Activated naive CD8-positive, alpha-beta T cell treated with anti-CD3 and anti-CD28 coated beads, Interleukin-2, amount 50 U/mL, for 24 hours (primary cell): ENCODE measurements at regions not wholly inside any gene's neighbourhood (a gene's known extent, or its start where the extent isn't known, plus 50 kb on each side); places are given as distances from the start of the nearest gene placed in this dataset.
"Not testable (repeated sequence)": the region's sequence is repeated elsewhere in the genome, so short reads cannot be mapped to it uniquely, and the experiment has no call there.

Experiments used
- ATAC-seq: fragments of 150-1000 bp; cut with Tn5 transposase; one replicate; pipeline ENCODE4 v1.10.0; 2021
- DNase-seq: peaks from one replicate; pipeline ENCODE4 v3.0.0; 2021
- H3K27ac Mint-ChIP-seq: one replicate; pipeline ENCODE4 v1.8.0; 2021; ENCODE audit warnings: mild to moderate bottlenecking, mixed read lengths
- H3K27me3 Mint-ChIP-seq: one replicate; pipeline ENCODE4 v1.8.0; 2021; ENCODE audit warnings: mixed read lengths
- H3K36me3 Mint-ChIP-seq: one replicate; pipeline ENCODE4 v1.8.0; 2021; ENCODE audit warnings: low read depth, mixed read lengths
- H3K4me1 Mint-ChIP-seq: one replicate; pipeline ENCODE4 v1.8.0; 2021; ENCODE audit warnings: mixed read lengths
- H3K4me3 Mint-ChIP-seq: one replicate; pipeline ENCODE4 v1.8.0; 2021; ENCODE audit warnings: mild to moderate bottlenecking, moderate library complexity, mixed read lengths
- H3K9me3 Mint-ChIP-seq: one replicate; pipeline ENCODE4 v1.8.0; 2021; ENCODE audit warnings: mixed read lengths

DNA sequence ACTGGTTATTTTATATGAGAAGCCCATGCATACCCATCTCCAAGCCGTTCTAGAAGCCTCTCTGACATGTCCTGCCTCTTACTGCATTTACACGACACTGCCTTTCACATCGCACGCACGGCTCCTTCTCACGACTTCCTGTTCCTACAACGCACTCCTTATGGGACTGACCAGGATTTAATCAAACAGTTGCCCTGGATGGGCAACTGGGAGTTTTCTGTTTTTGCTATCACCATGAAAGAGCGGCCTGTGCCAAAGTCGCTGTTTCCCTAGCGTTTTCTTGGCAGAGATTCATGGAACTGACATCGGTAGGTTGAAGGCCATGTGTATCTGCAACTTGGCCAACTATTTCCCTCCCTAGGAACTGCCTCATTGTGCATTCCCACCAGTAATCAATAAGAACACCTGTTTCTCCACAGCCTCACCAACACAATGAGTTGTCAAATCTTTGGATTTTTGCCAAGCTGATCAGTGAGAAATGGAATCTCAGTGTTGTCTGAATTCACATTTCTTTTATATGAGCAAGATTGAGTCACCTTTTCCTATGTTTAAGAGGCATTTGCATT lies 97.2 kb upstream of the OTOS start:
- DNase-seq: no peak

DNA sequence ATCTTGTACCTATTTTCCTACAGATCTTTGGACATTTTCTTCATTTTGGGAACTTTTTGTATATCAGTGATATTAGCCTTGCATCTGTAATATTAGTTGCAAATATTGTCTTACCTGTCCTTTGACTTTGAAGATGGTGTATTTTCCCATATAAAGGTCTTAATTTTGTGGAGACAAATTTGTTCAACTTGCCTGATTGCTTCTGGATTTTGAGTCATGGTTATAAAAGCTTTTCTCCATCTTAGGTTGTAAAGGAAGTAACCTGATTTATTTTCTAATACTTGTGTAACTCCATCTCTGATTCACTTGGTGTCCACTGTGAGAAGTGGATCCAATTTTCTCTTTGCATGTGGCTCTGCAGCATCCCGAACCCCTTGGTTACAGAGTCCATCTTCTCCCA lies 97.7 kb upstream of the OTOS start:
- no peak for ATAC-seq
- H3K27me3 Mint-ChIP-seq: peaks cover 9% of the 10 kb centered on the region
- no peak for DNase-seq
- H3K27ac Mint-ChIP-seq: no peak overlapping the region
- no peaks in the 10 kb centered on the region for H3K36me3 Mint-ChIP-seq
- peaks cover 4% of the 10 kb centered on the region for H3K4me1 Mint-ChIP-seq
- H3K4me3 Mint-ChIP-seq: no peak overlapping the region
- H3K9me3 Mint-ChIP-seq: no peaks in the 10 kb centered on the region

More for the DNA sequence above, 97.2 kb upstream of the OTOS start:
- no peak overlapping the region for H3K27ac Mint-ChIP-seq
- peaks cover 9% of the 10 kb centered on the region for H3K27me3 Mint-ChIP-seq
- H3K4me3 Mint-ChIP-seq: no peak overlapping the region
- H3K9me3 Mint-ChIP-seq: no peaks in the 10 kb centered on the region
- peaks cover 4% of the 10 kb centered on the region for H3K4me1 Mint-ChIP-seq
- no peak for ATAC-seq
- no peaks in the 10 kb centered on the region for H3K36me3 Mint-ChIP-seq

DNA sequence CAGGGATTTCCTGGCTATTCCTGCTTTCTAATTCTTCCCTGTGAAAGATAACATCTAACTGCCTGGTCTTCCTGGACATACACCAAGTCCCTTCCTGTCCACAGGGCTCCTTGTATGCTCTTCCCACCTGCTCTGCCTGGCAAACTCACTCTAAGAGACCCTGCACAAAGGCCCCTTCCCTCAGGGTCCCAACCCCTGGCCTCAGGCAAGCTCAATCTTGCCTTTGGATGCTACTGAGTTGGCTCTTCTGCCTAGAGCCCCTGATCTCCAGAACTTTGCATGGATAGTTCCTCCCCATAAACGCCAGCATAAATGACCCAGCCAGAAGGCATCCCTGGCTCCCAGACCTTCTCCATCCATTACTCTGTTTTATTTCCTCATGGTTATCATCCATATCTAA lies 98.3 kb upstream of the OTOS start:
- Mint-ChIP-seq H3K27me3 (peaks cover 10% of the 10 kb centered on the region), H3K9me3 (no peaks in the 10 kb centered on the region), H3K4me3 (no peak overlapping the region), H3K36me3 (no peaks in the 10 kb centered on the region), H3K4me1 (peaks cover 4% of the 10 kb centered on the region), H3K27ac (no peak overlapping the region)
- DNase-seq (no peak), ATAC-seq (no peak)

DNA sequence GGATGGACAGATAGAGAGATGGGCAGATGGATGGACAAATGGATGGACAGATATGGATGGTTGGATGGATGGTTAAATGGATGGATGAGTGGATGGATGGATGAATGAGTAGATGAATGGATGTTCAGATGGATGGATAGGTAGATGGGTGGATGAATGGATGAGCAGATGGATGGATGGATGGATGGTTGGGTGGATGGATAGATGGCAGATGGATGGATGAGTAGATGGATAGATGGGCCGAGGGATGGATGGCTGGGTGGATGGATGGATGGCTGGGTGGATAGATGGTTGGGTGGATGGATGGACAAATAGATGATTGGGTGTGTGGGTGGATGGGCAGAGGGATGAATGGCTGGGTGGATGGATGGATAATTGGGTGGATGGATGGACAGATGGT lies 98.9 kb upstream of the OTOS start:
- Mint-ChIP-seq H3K27ac (no peak overlapping the region), H3K4me3 (no peak overlapping the region), H3K4me1 (peaks cover 2% of the 10 kb centered on the region), H3K36me3 (no peaks in the 10 kb centered on the region), H3K9me3 (no peaks in the 10 kb centered on the region), H3K27me3 (peaks cover 15% of the 10 kb centered on the region)
- ATAC-seq (no peak), DNase-seq (no peak)

DNA sequence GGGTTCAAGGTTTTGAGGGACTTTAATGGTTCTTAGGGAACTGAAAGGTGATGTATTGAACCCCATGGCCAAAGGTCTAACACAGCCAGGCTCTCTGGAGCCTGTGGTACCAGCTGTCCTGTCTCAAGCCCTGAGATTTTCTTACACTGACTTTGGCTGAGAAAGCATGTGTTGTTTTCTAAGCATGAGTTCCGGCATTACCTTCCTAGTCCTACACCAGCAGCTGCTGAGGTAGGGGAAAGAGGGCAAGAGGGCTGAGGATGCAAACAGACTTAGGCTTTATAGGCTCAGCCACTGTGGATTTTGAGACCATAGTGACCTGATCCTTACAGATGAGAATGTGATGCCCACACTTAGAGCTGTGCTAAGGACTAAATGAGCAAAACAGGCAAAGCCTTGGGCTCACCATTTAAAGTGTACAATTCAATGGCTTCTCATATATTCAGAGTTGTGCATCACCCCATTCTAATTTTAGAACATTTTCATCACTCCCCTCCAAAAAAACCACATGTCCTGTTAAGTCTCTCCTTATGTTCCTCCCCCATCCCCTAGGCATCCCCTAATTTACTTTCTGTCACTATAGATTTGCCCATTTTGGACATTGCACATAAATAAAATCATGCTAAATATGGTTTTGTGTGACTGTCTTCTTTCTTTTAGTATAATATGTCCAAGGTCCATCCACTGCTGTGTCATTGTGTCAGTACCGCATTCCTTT lies 99.7 kb upstream of the OTOS start:
- Mint-ChIP-seq H3K27ac (no peak overlapping the region), H3K36me3 (no peaks in the 10 kb centered on the region), H3K4me3 (no peak overlapping the region), H3K4me1 (no peaks in the 10 kb centered on the region), H3K27me3 (peaks cover 19% of the 10 kb centered on the region), H3K9me3 (no peaks in the 10 kb centered on the region)
- DNase-seq (no peak), ATAC-seq (no peak)

DNA sequence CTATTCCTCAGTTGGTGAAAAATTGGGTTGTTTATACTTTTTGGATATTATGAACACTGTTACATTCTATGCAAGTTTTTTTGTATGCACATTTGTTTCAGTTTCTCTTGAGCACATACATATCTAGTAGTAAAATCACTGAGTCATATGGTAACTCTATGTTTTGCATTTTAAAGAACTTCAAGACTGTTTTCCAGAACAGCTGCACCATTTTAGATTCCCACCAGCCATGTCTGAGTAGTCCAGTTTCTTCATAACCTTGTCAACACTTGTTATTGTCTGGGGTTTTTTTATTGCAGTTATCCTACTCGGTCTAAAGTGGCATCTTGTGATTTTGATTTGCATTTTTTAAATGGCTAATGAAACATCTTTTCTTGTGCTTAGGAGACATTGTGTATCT lies 100.3 kb upstream of the OTOS start:
- no peaks in the 10 kb centered on the region for H3K9me3 Mint-ChIP-seq
- H3K4me1 Mint-ChIP-seq: no peaks in the 10 kb centered on the region
- no peak overlapping the region for H3K4me3 Mint-ChIP-seq
- H3K27ac Mint-ChIP-seq: no peak overlapping the region
- H3K36me3 Mint-ChIP-seq: no peaks in the 10 kb centered on the region
- peaks cover 19% of the 10 kb centered on the region for H3K27me3 Mint-ChIP-seq
- ATAC-seq (no peak), DNase-seq (no peak)

DNA sequence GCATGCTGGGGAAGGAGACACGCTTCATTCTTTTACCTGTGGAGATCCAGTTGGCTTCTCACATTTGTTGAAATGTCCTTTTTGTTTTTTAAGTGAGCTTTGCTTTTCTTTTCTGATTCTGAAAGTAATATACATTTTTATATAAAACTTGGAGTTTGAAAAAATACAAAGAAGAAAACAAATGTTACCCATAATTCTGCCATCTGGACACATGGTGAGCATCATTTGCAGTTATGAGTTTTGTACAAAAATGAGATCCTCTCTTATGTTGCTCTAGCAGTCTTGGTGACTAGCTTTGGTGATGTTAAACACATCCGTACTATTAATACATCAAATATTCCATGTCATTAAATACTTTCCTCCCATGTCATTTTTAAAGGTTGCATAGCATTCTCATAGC lies 101.1 kb upstream of the OTOS start:
- no peaks in the 10 kb centered on the region for H3K36me3 Mint-ChIP-seq
- H3K4me3 Mint-ChIP-seq: no peak overlapping the region
- H3K4me1 Mint-ChIP-seq: no peaks in the 10 kb centered on the region
- H3K27me3 Mint-ChIP-seq: peaks cover 23% of the 10 kb centered on the region
- ATAC-seq (no peak), DNase-seq (no peak)
- no peaks in the 10 kb centered on the region for H3K9me3 Mint-ChIP-seq
- no peak overlapping the region for H3K27ac Mint-ChIP-seq

DNA sequence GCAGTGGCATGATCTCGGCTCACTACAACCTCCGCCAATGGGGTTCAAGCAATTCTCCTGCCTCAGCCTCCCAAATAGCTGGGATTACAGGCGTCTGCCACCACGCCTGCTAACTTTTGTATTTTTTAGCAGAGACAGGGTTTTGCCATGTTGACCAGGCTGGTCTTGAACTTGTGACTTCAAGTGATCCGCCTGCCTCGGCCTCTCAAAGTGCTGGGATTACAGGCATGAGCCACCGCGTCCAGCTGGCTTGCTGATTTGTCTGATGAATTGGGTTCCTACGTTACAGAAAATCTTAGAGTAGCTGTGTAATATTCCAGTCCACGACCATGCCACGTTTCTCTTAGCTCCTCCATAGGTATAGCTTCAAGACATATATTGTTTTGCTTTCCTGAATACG lies 102.6 kb upstream of the OTOS start:
- H3K27me3 Mint-ChIP-seq: peaks cover 23% of the 10 kb centered on the region
- not testable (repeated sequence) for DNase-seq, H3K4me1 Mint-ChIP-seq, H3K9me3 Mint-ChIP-seq, H3K27ac Mint-ChIP-seq, H3K4me3 Mint-ChIP-seq, ATAC-seq, H3K36me3 Mint-ChIP-seq

DNA sequence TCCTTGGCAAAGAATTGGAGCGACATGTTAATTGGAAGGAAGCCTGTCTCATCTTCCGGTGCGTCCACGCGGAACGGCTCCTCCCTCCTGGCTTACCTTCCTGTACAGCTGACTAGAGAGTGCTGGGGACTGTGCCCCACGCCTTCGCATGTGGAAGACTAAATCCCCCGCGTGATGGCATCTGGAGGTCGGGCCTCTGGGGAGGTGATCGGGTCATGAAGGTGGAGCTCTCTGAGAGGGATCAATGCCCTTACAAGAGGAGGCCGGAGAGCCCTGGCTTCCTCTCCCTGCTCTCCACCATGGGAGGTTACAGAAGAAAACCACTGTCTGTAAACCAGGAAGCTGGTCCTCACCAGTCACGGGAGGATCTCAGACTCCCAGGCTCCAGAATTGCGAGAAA lies 104.1 kb upstream of the OTOS start:
- H3K9me3 Mint-ChIP-seq: no peaks in the 10 kb centered on the region
- DNase-seq (no peak), ATAC-seq (no peak)
- no peaks in the 10 kb centered on the region for H3K4me1 Mint-ChIP-seq
- no peak overlapping the region for H3K4me3 Mint-ChIP-seq
- no peaks in the 10 kb centered on the region for H3K36me3 Mint-ChIP-seq
- no peak overlapping the region for H3K27ac Mint-ChIP-seq
- peaks cover 19% of the 10 kb centered on the region for H3K27me3 Mint-ChIP-seq

DNA sequence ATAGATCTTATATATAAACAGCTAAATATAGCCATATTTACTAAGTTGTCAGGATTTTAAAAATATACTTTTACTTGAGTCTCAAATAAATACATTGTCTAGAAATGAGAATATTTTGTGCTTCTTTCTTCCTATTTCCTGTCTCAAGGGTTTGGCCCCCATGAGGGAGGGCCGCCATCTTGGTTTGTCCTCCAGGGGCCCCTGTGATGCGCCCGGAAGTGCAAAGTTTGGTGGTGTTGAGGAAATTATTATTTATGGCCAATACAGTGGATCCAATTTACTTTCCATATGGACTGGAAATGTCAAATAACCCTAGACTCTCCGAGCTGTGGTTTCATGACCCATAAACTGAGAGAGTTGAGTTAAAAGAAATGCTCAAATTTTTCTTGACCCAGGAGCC lies 104.7 kb upstream of the OTOS start:
- H3K36me3 Mint-ChIP-seq: no peaks in the 10 kb centered on the region
- DNase-seq (no peak), ATAC-seq (no peak)
- H3K4me3 Mint-ChIP-seq: no peak overlapping the region
- no peak overlapping the region for H3K27ac Mint-ChIP-seq
- no peaks in the 10 kb centered on the region for H3K4me1 Mint-ChIP-seq
- peaks cover 19% of the 10 kb centered on the region for H3K27me3 Mint-ChIP-seq
- no peaks in the 10 kb centered on the region for H3K9me3 Mint-ChIP-seq

DNA sequence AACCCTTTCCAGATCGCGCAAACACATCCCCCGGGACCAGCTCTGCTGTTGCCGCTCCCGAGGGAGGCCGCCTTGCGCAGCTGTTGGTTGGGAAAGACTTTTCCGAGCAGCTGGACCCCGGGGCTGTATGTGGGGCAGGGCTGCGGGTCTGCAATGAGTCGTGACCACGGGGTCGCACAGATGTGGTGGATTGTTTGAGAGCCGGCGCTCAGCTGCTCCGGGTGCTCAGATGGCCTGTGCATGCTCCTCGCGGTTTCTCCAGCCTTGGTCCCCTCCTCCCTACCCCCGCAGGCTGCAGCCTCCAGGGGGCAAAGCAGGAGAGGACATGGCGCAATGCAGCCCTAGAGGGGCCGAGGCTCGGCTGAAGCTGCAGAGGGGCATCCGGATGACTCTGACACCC lies 105.2 kb upstream of the OTOS start:
- no peak for ATAC-seq
- H3K4me1 Mint-ChIP-seq: no peaks in the 10 kb centered on the region
- no peaks in the 10 kb centered on the region for H3K9me3 Mint-ChIP-seq
- no peaks in the 10 kb centered on the region for H3K36me3 Mint-ChIP-seq
- no peak overlapping the region for H3K27ac Mint-ChIP-seq
- no peak overlapping the region for H3K4me3 Mint-ChIP-seq
- DNase-seq: no peak
- peaks cover 19% of the 10 kb centered on the region for H3K27me3 Mint-ChIP-seq

DNA sequence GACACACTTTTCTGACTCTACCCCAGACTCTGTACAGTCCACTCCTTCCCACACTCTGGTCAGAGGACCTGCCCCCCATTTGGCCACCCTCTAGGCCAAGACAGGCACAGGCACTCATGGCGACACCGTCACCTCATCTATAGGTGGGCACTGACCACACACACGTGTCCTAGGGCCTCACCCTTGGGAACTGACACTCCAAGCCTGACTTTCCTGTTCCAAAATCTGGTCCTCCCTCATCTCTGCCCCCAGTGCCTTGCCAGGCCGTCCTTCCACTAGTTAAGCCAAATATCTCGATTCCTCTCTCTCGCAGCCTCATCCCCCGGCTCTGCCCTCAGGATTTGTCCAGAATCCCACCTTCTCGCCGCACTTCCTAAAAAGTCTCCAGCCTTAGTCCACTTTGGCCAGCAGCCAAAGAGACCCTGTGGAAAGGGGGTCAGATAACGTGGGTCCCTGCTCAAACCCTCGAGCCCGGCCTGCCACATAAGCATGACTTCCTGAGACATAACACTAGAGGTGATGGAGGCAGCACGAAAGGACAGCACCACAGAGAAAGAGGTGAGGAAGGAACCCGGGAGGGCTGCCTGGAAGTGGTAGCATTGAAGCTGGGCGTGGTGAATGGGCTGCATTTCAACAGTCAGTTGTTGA lies 105.8 kb upstream of the OTOS start:
- ATAC-seq (no peak), DNase-seq (no peak)
- no peaks in the 10 kb centered on the region for H3K9me3 Mint-ChIP-seq
- H3K4me3 Mint-ChIP-seq: no peak overlapping the region
- no peak overlapping the region for H3K27ac Mint-ChIP-seq
- H3K36me3 Mint-ChIP-seq: no peaks in the 10 kb centered on the region
- peaks cover 19% of the 10 kb centered on the region for H3K27me3 Mint-ChIP-seq
- no peaks in the 10 kb centered on the region for H3K4me1 Mint-ChIP-seq

DNA sequence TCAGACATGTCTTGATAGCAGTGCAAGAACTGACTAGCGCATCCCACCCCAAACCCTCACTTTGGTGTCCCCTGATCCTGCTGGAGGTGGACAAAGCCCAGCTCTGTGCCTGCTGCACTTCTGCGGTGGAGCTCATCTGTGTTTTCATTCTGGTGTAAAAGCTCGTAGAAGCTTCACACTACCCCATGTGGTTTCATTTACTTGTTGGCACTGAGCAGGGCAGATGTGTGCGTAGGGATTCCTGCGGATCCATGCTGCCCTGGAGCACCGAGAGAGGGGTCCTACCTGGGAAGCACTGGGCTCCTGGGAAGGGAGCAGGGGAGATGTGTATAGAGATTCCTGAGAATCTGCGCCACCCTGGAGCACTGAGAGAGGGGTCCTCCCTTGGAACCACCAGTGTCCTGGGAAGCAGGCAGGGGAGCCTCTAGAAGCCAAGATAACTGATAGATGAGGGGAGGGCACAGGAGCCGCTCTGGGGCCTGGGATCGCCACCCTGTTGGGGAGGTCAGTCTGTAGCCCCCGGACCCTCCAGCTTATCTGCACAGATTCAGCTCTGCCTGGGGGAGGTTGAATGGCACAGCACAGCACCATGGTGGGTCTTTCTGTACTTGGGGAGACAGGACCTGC lies 106.9 kb upstream of the OTOS start:
- no peak for DNase-seq
- Mint-ChIP-seq H3K27me3 (peaks cover 19% of the 10 kb centered on the region), H3K9me3 (no peaks in the 10 kb centered on the region), H3K4me3 (no peak overlapping the region), H3K36me3 (no peaks in the 10 kb centered on the region), H3K4me1 (no peaks in the 10 kb centered on the region), H3K27ac (no peak overlapping the region)
- no peak for ATAC-seq

DNA sequence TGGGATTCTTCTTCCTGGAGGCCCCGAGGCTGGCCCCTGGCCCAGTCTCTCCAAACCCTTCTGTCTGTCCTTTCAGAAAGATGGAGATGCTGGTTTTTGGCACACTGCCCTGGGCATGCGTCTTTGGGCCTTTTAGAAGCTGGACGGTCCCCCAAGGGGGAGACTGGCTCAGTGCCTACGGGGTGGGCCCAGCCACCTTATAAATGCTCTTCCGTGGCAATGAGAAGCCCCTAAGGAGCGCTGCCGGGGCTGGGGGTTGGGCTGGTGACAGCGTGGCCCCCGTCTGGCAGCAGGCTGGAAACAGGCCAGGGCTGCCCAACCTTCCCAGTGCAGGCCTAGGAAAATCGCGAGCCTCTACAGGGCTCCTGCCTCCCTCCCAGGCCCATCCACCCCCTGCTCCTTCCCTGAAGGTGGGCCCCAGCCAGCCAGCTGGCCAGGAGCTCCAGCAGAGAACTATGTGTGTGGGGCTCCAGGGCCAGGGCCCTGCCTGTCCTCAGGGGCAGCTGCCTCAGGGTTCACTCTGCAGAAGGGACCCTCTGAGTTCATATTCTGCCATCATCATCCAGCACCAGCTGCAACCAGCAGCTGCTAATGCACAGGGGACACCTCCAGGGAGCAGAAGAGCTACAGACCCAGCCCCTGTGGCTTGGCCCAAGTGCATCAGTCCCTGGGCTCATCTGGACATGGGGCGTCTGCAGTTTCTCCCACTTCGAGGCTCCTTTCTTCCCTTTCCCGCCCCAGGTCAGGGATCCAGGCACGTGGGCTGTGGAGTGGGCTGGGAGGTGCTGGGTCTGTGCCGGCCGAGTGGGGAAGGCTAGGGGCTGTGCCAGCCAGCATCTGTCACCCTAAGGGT lies 107.6 kb upstream of the OTOS start:
- Mint-ChIP-seq H3K4me1 (no peaks in the 10 kb centered on the region), H3K36me3 (no peaks in the 10 kb centered on the region), H3K4me3 (no peak overlapping the region), H3K9me3 (no peaks in the 10 kb centered on the region), H3K27ac (no peak overlapping the region), H3K27me3 (peaks cover 19% of the 10 kb centered on the region)
- no peak for DNase-seq
- ATAC-seq: no peak
